ENCODE measurements at regions not wholly inside any gene's neighbourhood (a gene's known extent, or its start where the extent isn't known, plus 50 kb on each side); places are given as distances from the start of the nearest gene placed in this dataset.

GRCh38 chr4:155564086-155564485 lies 102.6 kb upstream of the GUCY1A1 start:
- Mint-ChIP-seq H3K9me3 (no peaks in the 10 kb centered on the region), H3K4me1 (no peaks in the 10 kb centered on the region), H3K36me3 (no peaks in the 10 kb centered on the region), H3K27me3 (peaks cover 6% of the 10 kb centered on the region), H3K27ac (no peak overlapping the region), H3K4me3 (no peak overlapping the region)
- DNase-seq (no peak), ATAC-seq (ENCODE audit: low read depth) (no peak)
- POLR2A ChIA-PET = no interaction called here

- no peaks in the 10 kb centered on the region for H3K9me3 Mint-ChIP-seq
- ATAC-seq (ENCODE audit: low read depth) (no peak), DNase-seq (no peak)
- H3K27me3 Mint-ChIP-seq = peaks cover 4% of the 10 kb centered on the region
- H3K36me3 Mint-ChIP-seq = no peaks in the 10 kb centered on the region
- no peaks in the 10 kb centered on the region for H3K4me1 Mint-ChIP-seq
- POLR2A ChIA-PET = no interaction called here
- no peak overlapping the region for H3K4me3 Mint-ChIP-seq
- no peak overlapping the region for H3K27ac Mint-ChIP-seq
Measured at GRCh38 chr4:155559915-155560314, 106.7 kb upstream of the GUCY1A1 start.

DNA sequence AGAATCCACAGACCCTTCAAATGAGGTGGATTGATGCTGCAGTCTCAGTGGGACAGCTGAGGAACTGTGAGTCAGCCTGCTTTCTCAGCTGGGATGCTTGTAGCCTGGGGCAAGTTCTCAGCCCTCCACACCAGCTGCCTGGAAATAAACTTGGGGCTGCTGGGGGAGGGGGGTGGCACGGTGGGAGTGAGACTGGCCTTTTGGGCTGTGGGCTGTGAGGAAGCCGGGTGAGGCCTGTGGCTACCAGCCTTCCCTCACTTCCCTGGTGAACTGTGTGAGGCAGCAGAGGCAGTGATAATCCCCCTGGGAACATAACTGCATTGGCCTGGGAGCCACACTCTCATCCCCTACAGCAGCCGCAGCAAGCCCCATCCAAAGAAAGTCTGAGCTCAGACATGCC lies 114.5 kb upstream of the GUCY1A1 start:
- Mint-ChIP-seq H3K4me3 (no peak overlapping the region), H3K9me3 (no peaks in the 10 kb centered on the region), H3K27me3 (peaks cover 3% of the 10 kb centered on the region), H3K4me1 (no peaks in the 10 kb centered on the region), H3K27ac (no peak overlapping the region), H3K36me3 (no peaks in the 10 kb centered on the region)
- ATAC-seq (ENCODE audit: low read depth) (no peak), DNase-seq (no peak)
- POLR2A ChIA-PET = no interaction called here

- Mint-ChIP-seq H3K36me3 (no peaks in the 10 kb centered on the region), H3K27ac (no peak overlapping the region), H3K9me3 (no peaks in the 10 kb centered on the region), H3K27me3 (peaks cover 3% of the 10 kb centered on the region), H3K4me1 (no peaks in the 10 kb centered on the region), H3K4me3 (no peak overlapping the region)
- ATAC-seq (ENCODE audit: low read depth) (no peak), DNase-seq (no peak)
- POLR2A ChIA-PET = no interaction called here
Measured at GRCh38 chr4:155548173-155548572, 118.5 kb upstream of the GUCY1A1 start.

- no peaks in the 10 kb centered on the region for H3K36me3 Mint-ChIP-seq
- H3K27me3 Mint-ChIP-seq = peaks cover 2% of the 10 kb centered on the region
- ATAC-seq (ENCODE audit: low read depth) (no peak), DNase-seq (no peak)
- no peak overlapping the region for H3K4me3 Mint-ChIP-seq
- no peaks in the 10 kb centered on the region for H3K9me3 Mint-ChIP-seq
- H3K4me1 Mint-ChIP-seq = no peaks in the 10 kb centered on the region
- POLR2A ChIA-PET = no interaction called here
- H3K27ac Mint-ChIP-seq = no peak overlapping the region
Measured at GRCh38 chr4:155546451-155546850, 120.2 kb upstream of the GUCY1A1 start.

- DNase-seq (no peak), ATAC-seq (ENCODE audit: low read depth) (no peak)
- no peak overlapping the region for H3K27ac Mint-ChIP-seq
- H3K36me3 Mint-ChIP-seq = no peaks in the 10 kb centered on the region
- peaks cover 2% of the 10 kb centered on the region for H3K27me3 Mint-ChIP-seq
- no peaks in the 10 kb centered on the region for H3K4me1 Mint-ChIP-seq
- no peak overlapping the region for H3K4me3 Mint-ChIP-seq
- H3K9me3 Mint-ChIP-seq = no peaks in the 10 kb centered on the region
- POLR2A ChIA-PET = no interaction called here
Measured at GRCh38 chr4:155545456-155545855, 121.2 kb upstream of the GUCY1A1 start.

DNA sequence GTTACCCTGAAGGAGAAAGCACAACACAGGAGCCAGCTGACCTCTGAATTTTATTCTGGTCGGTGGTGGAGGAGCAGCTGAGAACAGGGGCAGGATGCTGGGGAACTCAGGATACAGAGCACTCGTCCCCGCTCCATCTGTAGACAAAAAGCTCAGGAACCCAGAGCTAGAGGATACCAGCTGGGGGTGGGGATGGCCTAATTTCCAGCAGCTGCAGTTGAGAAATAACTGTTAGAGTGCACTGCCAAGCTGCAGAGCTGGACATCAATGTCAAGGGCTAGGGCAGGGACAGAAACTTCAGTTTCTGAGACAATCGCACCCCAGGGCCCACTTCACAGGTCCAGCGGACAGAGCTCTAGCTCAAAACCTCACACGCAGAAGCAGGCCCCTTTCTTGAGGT lies 122.1 kb upstream of the GUCY1A1 start:
- H3K27me3 Mint-ChIP-seq = peaks cover 2% of the 10 kb centered on the region
- H3K4me3 Mint-ChIP-seq = no peak overlapping the region
- ATAC-seq (ENCODE audit: low read depth) (no peak), DNase-seq (no peak)
- no peaks in the 10 kb centered on the region for H3K4me1 Mint-ChIP-seq
- no peaks in the 10 kb centered on the region for H3K36me3 Mint-ChIP-seq
- POLR2A ChIA-PET = no interaction called here
- H3K27ac Mint-ChIP-seq = no peak overlapping the region
- H3K9me3 Mint-ChIP-seq = no peaks in the 10 kb centered on the region

DNA sequence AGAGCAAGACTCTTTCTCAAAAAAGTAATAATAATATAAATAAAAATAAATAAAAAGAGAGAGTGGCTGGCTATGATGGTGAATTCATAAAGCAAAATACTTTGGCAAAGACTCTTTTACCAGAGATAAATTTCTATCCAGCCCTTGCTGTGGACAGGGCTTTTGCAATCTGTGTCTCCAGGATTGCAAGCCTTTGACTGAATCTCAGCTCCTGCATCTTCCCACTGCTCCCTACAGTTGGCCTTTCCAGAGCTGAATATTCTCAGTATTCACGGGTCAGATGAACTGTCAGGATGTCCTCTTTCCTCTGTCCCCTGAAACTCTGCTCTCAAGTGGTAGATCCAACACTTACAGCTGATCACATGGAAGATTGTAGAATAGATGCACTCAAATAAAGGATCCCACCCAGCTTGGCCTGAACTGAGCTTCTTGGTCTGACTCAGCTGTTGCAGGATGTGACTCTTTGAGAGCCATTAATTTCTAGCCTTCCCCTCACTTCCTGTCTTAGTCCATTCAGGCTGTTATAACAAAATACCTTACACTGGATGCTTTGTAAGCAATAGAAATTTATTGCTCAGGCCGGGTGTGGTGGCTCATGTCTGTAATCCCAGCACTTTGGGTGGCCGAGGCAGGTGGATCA lies 123.4 kb upstream of the GUCY1A1 start:
- no peaks in the 10 kb centered on the region for H3K9me3 Mint-ChIP-seq
- no peak for DNase-seq
- H3K27me3 Mint-ChIP-seq = peaks cover 2% of the 10 kb centered on the region
- no peak for ATAC-seq (ENCODE audit: low read depth)
- POLR2A ChIA-PET = no interaction called here
- H3K27ac Mint-ChIP-seq = no peak overlapping the region
- H3K4me1 Mint-ChIP-seq = no peaks in the 10 kb centered on the region
- no peak overlapping the region for H3K4me3 Mint-ChIP-seq
- no peaks in the 10 kb centered on the region for H3K36me3 Mint-ChIP-seq

DNA sequence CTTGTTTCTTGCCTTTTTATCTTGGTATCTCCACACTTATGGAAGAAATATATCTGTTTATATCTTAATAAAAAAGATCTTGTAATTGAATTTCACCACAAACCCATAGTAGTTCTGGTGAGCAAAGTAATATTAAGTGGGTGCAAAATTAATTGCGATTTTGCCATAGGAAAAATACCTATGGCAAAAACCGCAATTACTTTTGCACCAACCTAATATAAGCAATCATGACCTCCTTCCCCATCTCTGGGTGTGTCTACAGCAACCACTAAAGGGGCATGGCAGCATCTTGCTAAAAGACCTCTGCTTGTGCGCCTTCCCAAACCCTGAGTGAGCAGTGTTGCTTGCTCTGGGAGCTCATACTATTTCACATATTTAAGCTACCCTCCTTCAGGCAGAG lies 124.2 kb upstream of the GUCY1A1 start:
- no peaks in the 10 kb centered on the region for H3K9me3 Mint-ChIP-seq
- POLR2A ChIA-PET = no interaction called here
- DNase-seq (no peak), ATAC-seq (ENCODE audit: low read depth) (no peak)
- H3K4me3 Mint-ChIP-seq = no peak overlapping the region
- H3K27me3 Mint-ChIP-seq = peaks cover 2% of the 10 kb centered on the region
- H3K27ac Mint-ChIP-seq = no peak overlapping the region
- H3K36me3 Mint-ChIP-seq = no peaks in the 10 kb centered on the region
- no peaks in the 10 kb centered on the region for H3K4me1 Mint-ChIP-seq

DNA sequence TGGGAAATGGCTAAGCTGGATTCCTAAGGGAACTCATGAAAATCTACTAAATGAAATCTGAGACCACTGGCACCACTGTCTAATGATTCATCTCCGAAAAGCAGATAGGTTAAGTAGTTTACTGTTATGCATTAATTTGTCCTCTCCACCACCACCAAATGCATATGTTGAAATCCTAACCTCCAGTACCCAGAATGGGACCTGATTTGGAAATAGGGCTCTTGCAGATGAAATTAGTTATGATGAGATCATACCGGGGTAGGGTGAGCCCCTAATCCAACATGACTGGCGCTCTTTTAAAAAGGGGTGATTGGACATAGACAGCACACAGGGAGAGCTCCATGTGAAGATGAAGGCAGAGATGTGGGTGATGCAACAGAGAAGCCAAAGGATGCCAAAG lies 124.9 kb upstream of the GUCY1A1 start:
- Mint-ChIP-seq H3K4me1 (no peaks in the 10 kb centered on the region), H3K36me3 (no peaks in the 10 kb centered on the region), H3K4me3 (no peak overlapping the region), H3K27me3 (peaks cover 2% of the 10 kb centered on the region), H3K9me3 (no peaks in the 10 kb centered on the region), H3K27ac (no peak overlapping the region)
- POLR2A ChIA-PET = no interaction called here
- ATAC-seq (ENCODE audit: low read depth) (no peak), DNase-seq (no peak)

GRCh38 chr4:155540698-155541097 lies 126.0 kb upstream of the GUCY1A1 start:
- Mint-ChIP-seq H3K27ac (no peak overlapping the region), H3K4me3 (no peak overlapping the region), H3K4me1 (no peaks in the 10 kb centered on the region), H3K36me3 (no peaks in the 10 kb centered on the region), H3K9me3 (no peaks in the 10 kb centered on the region), H3K27me3 (peaks cover 2% of the 10 kb centered on the region)
- DNase-seq = no peak
- POLR2A ChIA-PET = no interaction called here
- no peak for ATAC-seq (ENCODE audit: low read depth)

- POLR2A ChIA-PET = no interaction called here
- Mint-ChIP-seq H3K36me3 (no peaks in the 10 kb centered on the region), H3K9me3 (no peaks in the 10 kb centered on the region), H3K4me1 (no peaks in the 10 kb centered on the region), H3K27me3 (peaks cover 2% of the 10 kb centered on the region), H3K4me3 (no peak overlapping the region), H3K27ac (no peak overlapping the region)
- no peak for DNase-seq
- no peak for ATAC-seq (ENCODE audit: low read depth)
Measured at GRCh38 chr4:155539746-155540145, 126.9 kb upstream of the GUCY1A1 start.

- DNase-seq = no peak
- H3K4me3 Mint-ChIP-seq = no peak overlapping the region
- no peak overlapping the region for H3K27ac Mint-ChIP-seq
- H3K4me1 Mint-ChIP-seq = no peaks in the 10 kb centered on the region
- no peaks in the 10 kb centered on the region for H3K36me3 Mint-ChIP-seq
- ATAC-seq (ENCODE audit: low read depth) = no peak
- no peaks in the 10 kb centered on the region for H3K9me3 Mint-ChIP-seq
- POLR2A ChIA-PET = no interaction called here
- H3K27me3 Mint-ChIP-seq = no peaks in the 10 kb centered on the region
Measured at GRCh38 chr4:155535802-155536454, 130.7 kb upstream of the GUCY1A1 start.

DNA sequence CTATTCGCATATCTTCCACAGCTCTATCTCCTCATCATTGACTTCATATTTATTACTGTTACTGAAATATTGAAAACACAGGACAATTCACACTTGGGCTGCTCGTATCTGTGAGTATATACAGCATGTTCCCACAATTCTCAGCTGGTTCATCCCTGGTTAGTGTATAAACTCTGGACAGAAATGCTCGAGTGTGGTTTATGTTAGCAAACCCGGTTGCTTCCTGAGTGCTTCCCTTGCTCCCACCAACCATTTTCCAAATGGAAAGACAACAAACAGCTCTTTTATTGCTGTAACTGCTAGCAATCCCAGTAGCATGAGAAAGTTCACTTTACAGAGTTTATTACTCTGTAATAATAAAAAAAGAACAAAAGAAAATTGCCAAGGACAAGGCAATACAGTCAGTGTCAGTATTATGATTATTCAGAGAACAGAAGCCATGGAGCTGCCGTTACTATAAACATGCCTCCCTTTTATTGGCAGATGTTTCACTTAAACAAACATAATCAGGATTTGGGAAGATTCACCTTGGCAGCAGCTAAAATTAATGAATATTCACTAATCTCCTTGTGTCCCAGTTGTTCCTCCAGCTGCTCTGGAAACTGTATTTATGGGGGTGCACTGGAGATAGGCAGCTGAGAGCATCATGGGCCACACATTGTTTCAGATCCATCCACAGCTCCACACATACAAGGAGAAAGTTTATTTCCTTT lies 134.1 kb upstream of the GUCY1A1 start:
- POLR2A ChIA-PET = no interaction called here
- no peak overlapping the region for H3K4me3 Mint-ChIP-seq

More for the DNA sequence above, 134.1 kb upstream of the GUCY1A1 start:
- H3K9me3 Mint-ChIP-seq = no peaks in the 10 kb centered on the region
- no peak overlapping the region for H3K27ac Mint-ChIP-seq
- H3K4me1 Mint-ChIP-seq = no peaks in the 10 kb centered on the region
- H3K36me3 Mint-ChIP-seq = no peaks in the 10 kb centered on the region
- no peak for DNase-seq
- no peak for ATAC-seq (ENCODE audit: low read depth)
- no peaks in the 10 kb centered on the region for H3K27me3 Mint-ChIP-seq
